ENCODE measurements at regions not wholly inside any gene's neighbourhood (a gene's known extent, or its start where the extent isn't known, plus 50 kb on each side); places are given as distances from the start of the nearest gene placed in this dataset.

DNA sequence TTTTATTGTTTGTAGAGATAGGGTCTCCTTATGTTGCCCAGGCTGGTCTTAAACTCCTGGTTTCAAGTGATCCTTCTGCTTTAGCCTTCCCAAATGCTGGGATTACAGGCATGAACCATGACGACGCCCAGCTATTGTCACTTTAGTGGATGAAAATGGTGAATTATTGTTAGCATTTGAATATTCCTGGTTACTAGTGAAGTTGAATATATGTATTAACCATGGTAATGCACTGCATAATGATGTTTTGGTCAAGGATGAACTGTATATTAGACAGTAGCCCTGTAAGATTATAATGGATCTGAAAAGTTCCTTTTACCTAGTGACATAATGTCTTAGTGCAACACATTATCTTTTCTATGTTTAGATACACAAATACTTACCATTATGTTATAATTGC is 50.4 kb upstream of the KCNAB1 start:
- Histone ChIP-seq H3K4me1 (ENCODE audit: control insufficient read depth, low read length) (no peaks in the 10 kb centered on the region), H3F3A (ENCODE audit: control insufficient read depth, insufficient read depth) (no peaks in the 10 kb centered on the region), H3K27ac (ENCODE audit: low read depth, low read length) (no peak overlapping the region), H4K20me1 (ENCODE audit: control insufficient read depth, insufficient read depth, low read depth, low read length) (no peaks in the 10 kb centered on the region), H3K36me3 (ENCODE audit: control insufficient read depth, low read length) (no peaks in the 10 kb centered on the region), H3K9me3 (ENCODE audit: control insufficient read depth, insufficient read depth, low read length) (no peaks in the 10 kb centered on the region), H3K27me3 (ENCODE audit: control insufficient read depth, low read length) (no peaks in the 10 kb centered on the region), H3K79me2 (ENCODE audit: control insufficient read depth, low read length) (no peaks in the 10 kb centered on the region), H3K4me2 (ENCODE audit: low read length) (no peak overlapping the region), H3K4me3 (ENCODE audit: low read length) (no peak overlapping the region), H3K9me2 (replicated peaks; ENCODE audit: control insufficient read depth, low read length) (no peaks in the 10 kb centered on the region)
- TF ChIP-seq EZH2phosphoT487 (IDR thresholded peaks at IDR 0.05; ENCODE audit: borderline replicate concordance, low read length) = no peak
- TF ChIP-seq, protein P1, sequence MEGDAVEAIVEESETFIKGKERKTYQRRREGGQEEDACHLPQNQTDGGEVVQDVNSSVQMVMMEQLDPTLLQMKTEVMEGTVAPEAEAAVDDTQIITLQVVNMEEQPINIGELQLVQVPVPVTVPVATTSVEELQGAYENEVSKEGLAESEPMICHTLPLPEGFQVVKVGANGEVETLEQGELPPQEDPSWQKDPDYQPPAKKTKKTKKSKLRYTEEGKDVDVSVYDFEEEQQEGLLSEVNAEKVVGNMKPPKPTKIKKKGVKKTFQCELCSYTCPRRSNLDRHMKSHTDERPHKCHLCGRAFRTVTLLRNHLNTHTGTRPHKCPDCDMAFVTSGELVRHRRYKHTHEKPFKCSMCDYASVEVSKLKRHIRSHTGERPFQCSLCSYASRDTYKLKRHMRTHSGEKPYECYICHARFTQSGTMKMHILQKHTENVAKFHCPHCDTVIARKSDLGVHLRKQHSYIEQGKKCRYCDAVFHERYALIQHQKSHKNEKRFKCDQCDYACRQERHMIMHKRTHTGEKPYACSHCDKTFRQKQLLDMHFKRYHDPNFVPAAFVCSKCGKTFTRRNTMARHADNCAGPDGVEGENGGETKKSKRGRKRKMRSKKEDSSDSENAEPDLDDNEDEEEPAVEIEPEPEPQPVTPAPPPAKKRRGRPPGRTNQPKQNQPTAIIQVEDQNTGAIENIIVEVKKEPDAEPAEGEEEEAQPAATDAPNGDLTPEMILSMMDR (IDR thresholded peaks at IDR 0.05; ENCODE audit: low read depth, low read length, poor library complexity, severe bottlenecking) = no peak
